ENCODE measurements at regions not wholly inside any gene's neighbourhood (a gene's known extent, or its start where the extent isn't known, plus 50 kb on each side); places are given as distances from the start of the nearest gene placed in this dataset.

DNA sequence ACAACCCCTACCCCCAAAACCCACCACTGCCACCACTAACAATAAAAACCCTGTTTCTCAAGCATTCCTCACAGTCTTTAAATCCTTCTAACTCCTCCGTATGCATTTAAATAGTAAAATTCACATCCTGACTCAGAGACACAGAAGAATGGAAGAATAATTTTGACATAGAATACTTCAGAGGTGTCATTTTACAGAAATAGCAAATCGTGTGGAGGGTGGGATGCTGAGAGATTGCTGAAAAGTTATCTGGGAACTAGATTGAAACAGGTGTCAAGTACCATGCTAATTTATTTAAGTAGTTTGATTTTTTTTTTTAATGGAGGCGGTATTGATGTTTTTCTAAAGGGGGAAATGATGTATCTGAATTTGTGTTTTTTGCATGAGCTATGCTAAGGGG lies 575.2 kb upstream of the TPK1 start:
- TF ChIP-seq TAF1 (IDR thresholded peaks at IDR 0.05; ENCODE audit: low read depth): no peak
- TF ChIP-seq, protein P1, sequence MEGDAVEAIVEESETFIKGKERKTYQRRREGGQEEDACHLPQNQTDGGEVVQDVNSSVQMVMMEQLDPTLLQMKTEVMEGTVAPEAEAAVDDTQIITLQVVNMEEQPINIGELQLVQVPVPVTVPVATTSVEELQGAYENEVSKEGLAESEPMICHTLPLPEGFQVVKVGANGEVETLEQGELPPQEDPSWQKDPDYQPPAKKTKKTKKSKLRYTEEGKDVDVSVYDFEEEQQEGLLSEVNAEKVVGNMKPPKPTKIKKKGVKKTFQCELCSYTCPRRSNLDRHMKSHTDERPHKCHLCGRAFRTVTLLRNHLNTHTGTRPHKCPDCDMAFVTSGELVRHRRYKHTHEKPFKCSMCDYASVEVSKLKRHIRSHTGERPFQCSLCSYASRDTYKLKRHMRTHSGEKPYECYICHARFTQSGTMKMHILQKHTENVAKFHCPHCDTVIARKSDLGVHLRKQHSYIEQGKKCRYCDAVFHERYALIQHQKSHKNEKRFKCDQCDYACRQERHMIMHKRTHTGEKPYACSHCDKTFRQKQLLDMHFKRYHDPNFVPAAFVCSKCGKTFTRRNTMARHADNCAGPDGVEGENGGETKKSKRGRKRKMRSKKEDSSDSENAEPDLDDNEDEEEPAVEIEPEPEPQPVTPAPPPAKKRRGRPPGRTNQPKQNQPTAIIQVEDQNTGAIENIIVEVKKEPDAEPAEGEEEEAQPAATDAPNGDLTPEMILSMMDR (IDR thresholded peaks at IDR 0.05; ENCODE audit: poor library complexity, severe bottlenecking): no peak
- TF ChIP-seq POLR2AphosphoS5 (IDR thresholded peaks at IDR 0.05): no peak

All from neural cell (in vitro differentiated cells).